ENCODE measurements at regions not wholly inside any gene's neighbourhood (a gene's known extent, or its start where the extent isn't known, plus 50 kb on each side); places are given as distances from the start of the nearest gene placed in this dataset.
A peak's percentile ranks its signal among the peaks of the same experiment; 100 is the strongest.
"Not testable (repeated sequence)": the region's sequence is repeated elsewhere in the genome, so short reads cannot be mapped to it uniquely, and the experiment has no call there.

- peak; percentile 34 for FAIRE-seq
These were observed 151.8 kb downstream of the CCNG2 start for GRCh38 chr4:77308843-77309242.

- no peak for FAIRE-seq
These were observed 152.5 kb downstream of the CCNG2 start for GRCh38 chr4:77309496-77309895.

DNA sequence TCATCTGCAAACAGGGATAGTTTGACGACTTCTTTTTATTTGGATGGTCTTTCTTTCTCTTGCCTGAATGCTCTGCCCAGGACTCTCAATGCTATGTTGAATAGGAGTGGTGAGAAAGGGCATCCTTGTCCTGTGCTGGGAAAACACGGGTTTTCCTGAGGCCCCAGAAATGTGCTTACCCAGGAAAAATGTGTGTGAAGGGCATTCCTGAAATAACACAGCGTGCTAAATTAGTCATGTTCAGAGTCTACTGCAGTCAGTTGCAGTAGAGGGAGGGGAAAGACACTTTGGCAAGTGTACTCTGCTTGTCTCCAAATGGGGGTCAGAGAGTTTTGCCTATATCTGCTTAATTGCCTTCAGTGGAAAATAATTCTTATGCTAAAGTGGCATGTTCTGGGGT lies 153.9 kb downstream of the CCNG2 start:
- FAIRE-seq: no peak

GRCh38 chr4:77314697-77315096 lies 157.7 kb downstream of the CCNG2 start:
- FAIRE-seq: no peak

- FAIRE-seq: no peak
These were observed 170.1 kb downstream of the CCNG2 start for GRCh38 chr4:77327151-77327550.

DNA sequence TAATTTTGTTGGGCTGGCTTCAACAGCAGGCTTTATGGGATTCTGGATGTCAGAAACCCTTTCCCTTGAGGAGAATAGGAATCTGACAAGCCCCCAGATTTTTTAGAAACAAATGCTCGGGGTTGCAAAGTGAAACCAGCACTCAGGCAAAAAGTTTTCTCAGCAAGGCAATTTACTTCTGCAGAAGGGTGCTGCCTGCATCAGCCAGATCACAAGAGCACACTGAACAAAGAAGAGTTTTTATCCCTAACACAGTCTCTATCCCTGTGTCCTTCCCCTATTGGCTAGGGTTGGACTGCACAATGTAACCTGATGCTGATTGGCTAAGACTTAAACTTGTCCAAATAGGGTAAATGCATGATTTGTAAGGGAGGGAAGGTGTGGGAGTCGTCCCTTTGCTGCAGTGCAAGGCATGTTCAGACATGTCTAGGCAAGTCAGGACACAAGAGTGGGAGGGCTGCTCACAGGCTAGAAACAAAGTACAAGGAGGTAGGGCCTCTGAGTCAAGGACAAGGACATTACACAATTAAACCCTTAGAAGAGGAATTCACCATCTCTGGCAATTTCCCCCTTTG lies 175.8 kb downstream of the CCNG2 start:
- FAIRE-seq: no peak

- no peak for FAIRE-seq
These were observed 179.6 kb downstream of the CCNG2 start for GRCh38 chr4:77336411-77337142.

GRCh38 chr4:77342170-77342810 lies 185.3 kb downstream of the CCNG2 start:
- no peak for FAIRE-seq

- FAIRE-seq: no peak
These were observed 187.0 kb downstream of the CCNG2 start for GRCh38 chr4:77344001-77344400.

GRCh38 chr4:77344784-77345183 lies 187.8 kb downstream of the CCNG2 start:
- no peak for FAIRE-seq

- FAIRE-seq: no peak
These were observed 190.5 kb downstream of the CCNG2 start for GRCh38 chr4:77347351-77347966.

DNA sequence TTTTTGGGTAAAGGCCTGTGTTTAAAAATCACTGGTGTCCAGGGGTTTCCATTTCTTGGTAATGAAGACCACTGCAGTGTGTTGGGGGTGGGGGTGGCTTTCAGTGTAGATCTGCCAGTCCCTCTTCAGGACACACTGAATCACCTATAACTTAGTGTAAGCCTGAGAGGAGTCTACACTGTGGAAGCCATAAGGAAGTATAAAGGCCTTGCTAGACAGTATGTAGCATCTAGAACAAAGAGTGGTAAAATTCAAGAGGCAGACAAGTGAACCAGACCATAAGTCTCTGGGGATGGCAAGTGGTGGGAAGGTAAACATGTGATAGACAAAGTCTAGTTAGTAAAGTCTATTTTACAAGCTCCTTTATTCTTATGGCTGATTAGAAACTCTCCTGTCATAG lies 191.8 kb downstream of the CCNG2 start:
- no peak for FAIRE-seq

GRCh38 chr4:77349364-77349763 lies 192.4 kb downstream of the CCNG2 start:
- FAIRE-seq: no peak

- no peak for FAIRE-seq
These were observed 192.8 kb downstream of the CCNG2 start for GRCh38 chr4:77349796-77350195.

DNA sequence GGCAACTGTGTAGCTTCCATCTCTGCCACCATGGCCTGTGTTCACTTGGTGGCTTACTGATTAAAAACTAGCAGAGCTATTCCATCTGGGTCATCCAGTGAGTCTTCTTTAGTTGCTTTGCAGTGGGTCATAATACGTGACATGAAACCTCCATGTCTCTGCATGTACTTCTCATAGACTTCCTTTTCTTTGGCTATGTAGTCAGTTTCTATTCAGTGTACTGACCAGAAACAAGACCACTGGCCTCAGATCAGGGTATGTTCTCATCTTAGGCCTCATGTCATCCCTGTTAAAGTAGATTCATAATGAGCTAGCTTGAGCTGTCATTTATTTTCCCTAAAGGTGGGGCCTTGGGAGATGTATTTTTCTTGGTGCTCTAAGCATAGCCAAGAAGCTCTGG lies 195.2 kb downstream of the CCNG2 start:
- no peak for FAIRE-seq

DNA sequence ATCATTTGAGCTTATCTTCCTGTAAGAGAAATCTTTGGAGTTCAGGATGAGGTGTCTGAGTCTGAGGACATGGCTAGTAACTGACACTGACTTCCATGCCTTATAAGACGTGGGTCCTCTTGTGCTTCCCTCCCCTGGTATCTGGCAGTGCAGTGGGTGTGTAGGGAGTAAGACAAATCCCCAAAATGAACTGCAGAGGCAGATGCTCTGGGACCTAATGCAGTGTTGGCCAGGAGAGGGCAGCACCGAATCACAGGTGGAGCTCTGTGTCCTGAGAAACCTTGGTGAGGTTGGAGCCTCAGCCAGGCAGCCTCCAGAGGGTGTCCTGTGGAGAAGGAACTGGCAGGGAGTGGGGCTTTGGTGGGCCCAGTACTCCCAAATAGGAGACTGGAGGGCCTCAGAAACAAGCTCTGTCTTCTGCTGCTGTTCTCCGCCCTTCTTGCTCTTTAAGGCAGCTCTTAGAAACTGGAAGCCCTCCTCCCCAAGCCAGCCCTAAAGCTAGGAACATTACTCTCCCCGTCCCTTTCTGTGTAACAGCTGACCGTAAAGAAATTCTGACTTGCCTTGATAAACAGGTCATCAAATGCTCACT lies 196.8 kb downstream of the CCNG2 start:
- not testable (repeated sequence) for FAIRE-seq

- FAIRE-seq: no peak
These were observed 197.5 kb downstream of the CCNG2 start for GRCh38 chr4:77354550-77354949.

DNA sequence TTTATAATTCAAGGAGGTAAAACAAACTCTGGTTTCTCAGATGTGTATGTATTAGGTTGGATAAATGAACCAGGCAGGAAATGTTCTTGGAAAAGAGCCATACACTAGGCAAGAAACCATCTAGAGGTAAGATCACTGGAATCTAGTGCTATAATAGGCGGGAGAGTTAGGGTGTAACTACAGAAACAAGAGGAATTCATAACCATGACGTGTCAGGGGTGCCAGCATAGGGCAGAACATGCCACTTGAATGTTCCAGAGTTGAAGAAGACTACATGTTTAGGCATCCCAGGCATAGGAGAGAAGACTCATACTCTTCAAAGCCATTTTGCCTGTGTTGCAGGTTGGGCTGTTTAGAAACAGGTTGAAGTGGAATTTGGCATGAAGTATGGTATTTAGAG lies 198.7 kb downstream of the CCNG2 start:
- FAIRE-seq: no peak

- FAIRE-seq: no peak
These were observed 201.4 kb downstream of the CCNG2 start for GRCh38 chr4:77358315-77358928.

DNA sequence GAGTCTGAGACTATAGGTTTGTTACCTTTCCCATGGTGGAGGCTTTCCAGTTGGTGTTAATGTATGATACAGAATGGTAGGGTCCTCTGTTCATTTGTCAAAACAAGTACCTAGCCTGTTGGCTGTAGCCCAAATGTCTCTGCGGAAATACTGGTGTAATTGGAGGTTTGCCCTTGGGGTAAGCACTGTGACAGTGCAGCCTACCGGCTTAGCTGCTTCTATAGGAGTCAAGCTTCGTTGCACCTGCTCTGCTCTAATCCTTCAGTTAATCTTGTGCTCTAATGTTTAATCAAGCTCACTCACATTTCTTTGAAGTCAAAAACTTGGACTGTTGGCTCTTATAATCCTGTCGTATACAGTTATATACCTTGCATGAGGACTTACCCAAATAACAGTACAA lies 203.4 kb downstream of the CCNG2 start:
- FAIRE-seq: no peak

DNA sequence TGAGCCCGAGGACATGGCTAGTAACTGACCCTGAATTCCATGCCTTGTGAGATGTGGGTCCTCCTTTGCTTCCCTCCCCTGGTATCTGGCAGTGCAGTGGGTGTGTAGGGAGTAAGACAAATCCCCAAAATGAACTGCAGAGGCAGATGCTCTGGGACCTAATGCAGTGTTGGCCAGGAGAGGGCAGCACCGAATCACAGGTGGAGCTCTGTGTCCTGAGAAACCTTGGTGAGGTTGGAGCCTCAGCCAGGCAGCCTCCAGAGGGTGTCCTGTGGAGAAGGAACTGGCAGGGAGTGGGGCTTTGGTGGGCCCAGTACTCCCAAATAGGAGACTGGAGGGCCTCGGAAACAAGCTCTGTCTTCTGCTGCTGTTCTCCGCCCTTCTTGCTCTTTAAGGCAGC lies 209.9 kb downstream of the CCNG2 start:
- FAIRE-seq: not testable (repeated sequence)

- FAIRE-seq: no peak
These were observed 210.6 kb downstream of the CCNG2 start for GRCh38 chr4:77367638-77368037.

DNA sequence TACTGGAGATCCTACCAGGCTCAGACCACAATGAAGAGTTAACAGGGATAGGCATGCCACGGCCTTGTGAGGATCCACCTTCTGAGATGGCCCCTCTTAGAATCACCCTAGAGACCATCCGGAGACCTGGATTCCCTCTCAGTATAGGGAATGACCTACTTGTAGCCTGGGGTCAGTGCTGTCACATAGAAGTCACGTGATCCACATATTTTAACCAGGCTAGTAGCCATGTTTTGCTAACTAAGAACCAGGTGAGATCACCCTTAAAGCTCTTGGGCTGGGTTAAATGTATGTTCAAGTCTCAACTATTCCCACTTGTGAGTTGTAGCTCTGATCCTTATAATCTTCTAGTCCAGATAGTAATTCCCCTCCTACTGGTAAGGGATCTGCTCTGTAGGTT lies 215.4 kb downstream of the CCNG2 start:
- no peak for FAIRE-seq

All from TTC549 (cell line).